Sigmoid colon (tissue), 6 donors: ENCODE measurements at regions not wholly inside any gene's neighbourhood (a gene's known extent, or its start where the extent isn't known, plus 50 kb on each side); places are given as distances from the start of the nearest gene placed in this dataset.

ENCODE experiments used
- DNase-seq: peaks from one replicate; pipeline ENCODE4 v3.0.0-alpha.2; 2019
- H3K27ac ChIP-seq, 4 donors: fragments of 200-600 bp; sonication (generic); one replicate each; pipeline ENCODE4 v1.5.1; 2016 to 2019; ENCODE audit warnings: mild to moderate bottlenecking in 1 of 4
- H3K27me3 ChIP-seq, 3 donors: fragments of 200-600 bp; sonication (generic); one replicate each; pipeline ENCODE4 v1.5.1; 2019; ENCODE audit warnings: mild to moderate bottlenecking in 1 of 3
- H3K36me3 ChIP-seq, 4 donors: fragments of 200-600 bp; sonication (generic); one replicate each; pipeline ENCODE4 v1.5.1; 2016 to 2019
- H3K4me1 ChIP-seq, 4 donors: fragments of 200-600 bp; sonication (generic); one replicate each; pipeline ENCODE4 v1.5.1; 2017 to 2019
- H3K4me3 ChIP-seq, 4 donors: fragments of 200-600 bp; sonication (generic); one replicate each; pipeline ENCODE4 v1.5.1; 2017 to 2019; ENCODE audit warnings: mild to moderate bottlenecking in 2 of 4, moderate library complexity in 1 of 4
- H3K9me3 ChIP-seq, 4 donors: fragments of 200-600 bp in 3 of 4; sonication (generic) in 3 of 4; one replicate each; pipeline versions ENCODE4 v1.5.1 to v1.6.1; 2013 to 2019
- CTCF ChIP-seq, 4 experiments: fragments of 450-650 bp in 3 of 4; fragments of 200-600 bp in 1 of 4; IDR thresholded peaks; one replicate each; pipeline ENCODE4 v1.5.1; 2016 to 2019; ENCODE audit warnings: antibody characterized with exemption in 4 of 4, mild to moderate bottlenecking in 3 of 4, moderate library complexity in 2 of 4
- EP300 ChIP-seq, 4 donors: sonication (generic); formaldehyde crosslinking; IDR thresholded peaks; one replicate each; pipeline ENCODE4 v1.6.1; 2017; ENCODE audit warnings: antibody characterized with exemption in 4 of 4
- POLR2A ChIP-seq, 2 donors: fragments of 450-650 bp; IDR thresholded peaks; one replicate each; pipeline ENCODE4 v1.6.1; 2016; ENCODE audit warnings: antibody characterized with exemption in 2 of 2, mild to moderate bottlenecking in 2 of 2, moderate library complexity in 2 of 2
- POLR2AphosphoS5 ChIP-seq, 4 donors: sonication (generic); formaldehyde crosslinking; IDR thresholded peaks; one replicate each; pipeline ENCODE4 v1.6.1; 2017; ENCODE audit warnings: antibody characterized with exemption in 4 of 4
- WGBS, 2 donors: extraction: QIAGEN DNeasy Blood & Tissue Kit; methylation state at CpG; one replicate each; pipeline ENCODE4 v1.1.7; 2013; 5-methylcytosine and 5-hydroxymethylcytosine counted together
- intact Hi-C: fragments of 100-400 bp; cut with DNase I; formaldehyde crosslinking; loops from one replicate; pipeline ENCODE4 v1.15.1; 2023
- donor health status: healthy with polysubstance abuse.
- donor health status: healthy.

DNA sequence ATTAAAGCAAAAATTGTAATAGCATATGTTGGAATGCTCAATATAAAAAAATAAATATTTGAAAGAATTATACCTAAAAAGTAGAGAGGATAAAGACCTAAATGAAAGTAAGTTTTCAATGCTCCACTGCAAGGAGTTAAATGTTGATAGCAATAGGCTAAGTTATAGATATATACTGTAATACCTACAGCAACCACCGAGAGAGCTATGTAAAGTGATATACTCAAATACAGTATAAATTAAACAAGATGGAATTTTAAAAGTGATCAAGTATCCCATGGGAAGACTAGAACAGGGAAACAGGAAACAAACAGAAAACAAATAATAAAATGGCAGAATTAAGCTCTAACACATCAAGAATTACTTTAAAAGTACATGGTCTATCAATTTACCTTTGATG is 73.9 kb downstream of the CASP3 start:
- Histone ChIP-seq H3K4me1 (no peaks in the 10 kb centered on the region), H3K4me3 (no peak overlapping the region), H3K36me3 (no peaks in the 10 kb centered on the region), H3K9me3 (no peaks in the 10 kb centered on the region), H3K27ac (no peak overlapping the region), H3K27me3 (no peaks in the 10 kb centered on the region)
- no peak for TF ChIP-seq POLR2A (IDR thresholded peaks at IDR 0.05)
- no peak for TF ChIP-seq CTCF (IDR thresholded peaks at IDR 0.05)
- TF ChIP-seq EP300 (IDR thresholded peaks at IDR 0.05), result no peak
- TF ChIP-seq POLR2AphosphoS5 (IDR thresholded peaks at IDR 0.05), result no peak
- WGBS, 2 donors, result 7 to 51% methylated on average over 1 of the region's 1 CpG
- DNase-seq, result no peak
- intact Hi-C loops, result no loop called here

DNA sequence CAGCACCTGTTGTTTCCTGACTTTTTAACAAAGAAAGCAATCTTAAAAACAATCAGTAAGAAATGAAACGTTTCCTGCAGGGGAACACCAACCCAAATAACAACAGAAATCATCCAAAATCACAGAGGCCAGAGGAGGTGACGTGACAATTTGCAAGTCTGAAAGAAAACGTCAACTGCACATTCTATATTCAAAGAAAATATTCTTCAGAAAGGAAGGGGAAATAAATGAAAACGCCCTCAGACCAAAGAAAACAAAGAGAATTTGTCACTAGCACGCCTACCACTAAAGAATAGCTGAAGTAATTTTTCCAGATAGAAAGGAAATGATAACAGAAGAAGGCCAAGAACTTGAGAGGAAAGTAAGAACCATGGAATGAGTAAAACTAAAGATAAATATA is 74.4 kb downstream of the CASP3 start:
- H3K27me3 ChIP-seq, result no peaks in the 10 kb centered on the region
- TF ChIP-seq EP300 (IDR thresholded peaks at IDR 0.05), result no peak
- TF ChIP-seq CTCF (IDR thresholded peaks at IDR 0.05), result no peak
- no peak for TF ChIP-seq POLR2AphosphoS5 (IDR thresholded peaks at IDR 0.05)
- no peak for TF ChIP-seq POLR2A (IDR thresholded peaks at IDR 0.05)
- no peak overlapping the region for H3K27ac ChIP-seq
- H3K4me3 ChIP-seq, result no peak overlapping the region
- no peak for DNase-seq
- intact Hi-C loops, result no loop called here
- WGBS, 2 donors, result 56 to 64% methylated on average over 5 of the region's 5 CpGs
- H3K36me3 ChIP-seq, result no peaks in the 10 kb centered on the region
- no peaks in the 10 kb centered on the region for H3K9me3 ChIP-seq
- no peaks in the 10 kb centered on the region for H3K4me1 ChIP-seq

GRCh38 chr4:184573701-184574100 is 75.5 kb downstream of the CASP3 start:
- 84 to 87% methylated on average over 2 of the region's 2 CpGs for WGBS, 2 donors
- no peak overlapping the region for H3K4me3 ChIP-seq
- intact Hi-C loops, result no loop called here
- no peak overlapping the region for H3K27ac ChIP-seq
- H3K4me1 ChIP-seq, result no peaks in the 10 kb centered on the region
- no peaks in the 10 kb centered on the region for H3K9me3 ChIP-seq
- DNase-seq, result no peak
- TF ChIP-seq POLR2A (IDR thresholded peaks at IDR 0.05), result no peak
- H3K27me3 ChIP-seq, result no peaks in the 10 kb centered on the region
- H3K36me3 ChIP-seq, result no peaks in the 10 kb centered on the region

DNA sequence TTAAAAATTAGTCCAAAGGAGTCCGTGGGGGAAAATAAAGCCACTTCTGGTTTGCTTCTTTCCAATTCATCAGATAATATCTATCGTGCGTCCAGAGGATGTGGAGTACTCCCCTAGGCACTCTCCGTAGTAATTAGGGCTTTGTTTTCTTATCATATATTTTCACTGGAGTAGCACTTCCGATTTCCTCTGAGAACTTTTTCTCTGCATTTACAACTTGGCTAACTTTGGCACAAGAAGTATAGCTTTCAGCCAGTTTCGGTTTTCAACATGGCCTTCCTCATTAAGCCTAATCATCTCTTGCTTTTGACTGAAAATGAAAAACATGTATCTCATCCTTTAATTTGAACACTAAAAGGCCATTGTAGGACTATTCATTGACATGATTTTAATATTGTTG is 80.5 kb downstream of the CASP3 start:
- intact Hi-C loops, result no loop called here

DNA sequence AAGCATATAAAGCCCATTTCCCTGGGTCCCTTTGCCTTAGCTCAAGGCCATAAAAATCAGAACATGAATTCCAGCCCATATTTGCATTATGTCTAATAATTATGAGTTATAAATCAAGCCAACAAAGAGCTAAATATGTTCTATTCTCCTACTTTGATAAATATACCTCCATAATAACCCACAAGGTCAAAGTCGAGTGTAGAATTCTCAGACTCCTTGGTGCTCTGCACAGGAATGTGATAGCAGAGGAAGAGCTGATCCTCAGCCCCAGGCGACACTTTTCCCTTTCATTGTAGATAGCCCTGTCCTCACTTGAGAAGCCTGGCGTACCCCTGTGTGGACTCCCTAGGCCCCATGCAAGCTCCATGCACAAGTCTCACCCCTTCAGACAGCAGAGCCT is 85.6 kb downstream of the CASP3 start:
- Histone ChIP-seq H3K4me3 (no peak overlapping the region), H3K9me3 (no peaks in the 10 kb centered on the region), H3K27ac (no peak overlapping the region), H3K27me3 (no peaks in the 10 kb centered on the region), H3K36me3 (no peaks in the 10 kb centered on the region), H3K4me1 (no peaks in the 10 kb centered on the region)
- WGBS, 2 donors, result 88 to 90% methylated on average over 3 of the region's 3 CpGs
- intact Hi-C loops, result no loop called here
- TF ChIP-seq POLR2AphosphoS5 (IDR thresholded peaks at IDR 0.05), result no peak
- no peak for TF ChIP-seq EP300 (IDR thresholded peaks at IDR 0.05)
- no peak for DNase-seq

More for the DNA sequence above, 80.5 kb downstream of the CASP3 start:
- H3K27me3 ChIP-seq, result no peaks in the 10 kb centered on the region
- H3K27ac ChIP-seq, result no peak overlapping the region
- no peaks in the 10 kb centered on the region for H3K4me1 ChIP-seq
- no peaks in the 10 kb centered on the region for H3K36me3 ChIP-seq
- H3K9me3 ChIP-seq, result no peaks in the 10 kb centered on the region
- WGBS, 2 donors, result 80 to 84% methylated on average over 6 of the region's 6 CpGs
- no peak overlapping the region for H3K4me3 ChIP-seq
- no peak for DNase-seq
- TF ChIP-seq POLR2A (IDR thresholded peaks at IDR 0.05) (no peak), EP300 (IDR thresholded peaks at IDR 0.05) (no peak), CTCF (IDR thresholded peaks at IDR 0.05) (no peak), POLR2AphosphoS5 (IDR thresholded peaks at IDR 0.05) (no peak)

GRCh38 chr4:184558996-184559395 is 84.6 kb upstream of the IRF2 start:
- DNase-seq, result no peak
- TF ChIP-seq CTCF (IDR thresholded peaks at IDR 0.05) (no peak), EP300 (IDR thresholded peaks at IDR 0.05) (no peak), POLR2AphosphoS5 (IDR thresholded peaks at IDR 0.05) (no peak), POLR2A (IDR thresholded peaks at IDR 0.05) (no peak)
- no peak overlapping the region for H3K4me3 ChIP-seq
- H3K4me1 ChIP-seq, result no peaks in the 10 kb centered on the region
- intact Hi-C loops, result no loop called here
- no peak overlapping the region for H3K27ac ChIP-seq
- no peaks in the 10 kb centered on the region for H3K27me3 ChIP-seq
- 75 to 79% methylated on average over 7 of the region's 7 CpGs for WGBS, 2 donors
- no peaks in the 10 kb centered on the region for H3K9me3 ChIP-seq
- H3K36me3 ChIP-seq, result no peaks in the 10 kb centered on the region
